ENCODE measurements at regions not wholly inside any gene's neighbourhood (a gene's known extent, or its start where the extent isn't known, plus 50 kb on each side); places are given as distances from the start of the nearest gene placed in this dataset.

DNA sequence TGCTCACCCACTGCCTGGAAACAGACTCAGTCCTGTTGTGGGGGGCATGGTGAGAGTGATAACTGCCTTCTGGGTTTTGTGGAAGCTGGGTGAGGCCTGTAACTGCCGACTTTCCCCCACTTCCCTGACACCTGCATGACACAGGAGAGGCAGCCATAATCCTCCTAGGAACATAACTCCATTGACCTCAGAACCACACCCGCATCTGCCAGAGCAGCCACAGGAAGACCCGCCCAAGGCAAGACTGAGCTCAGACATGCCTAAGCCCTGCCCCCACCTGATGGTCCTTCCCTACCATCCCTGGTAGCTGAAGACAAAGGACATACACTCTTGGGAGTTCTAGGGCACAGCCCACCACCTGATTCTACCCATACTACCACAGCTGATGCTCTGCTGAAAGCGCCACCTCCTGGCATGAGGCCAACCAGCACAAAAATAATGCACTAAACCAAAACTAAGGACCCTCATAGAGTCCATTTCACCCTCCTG lies 326.7 kb downstream of the RBM26 start:
- CTCF ChIA-PET = no interaction called here

DNA sequence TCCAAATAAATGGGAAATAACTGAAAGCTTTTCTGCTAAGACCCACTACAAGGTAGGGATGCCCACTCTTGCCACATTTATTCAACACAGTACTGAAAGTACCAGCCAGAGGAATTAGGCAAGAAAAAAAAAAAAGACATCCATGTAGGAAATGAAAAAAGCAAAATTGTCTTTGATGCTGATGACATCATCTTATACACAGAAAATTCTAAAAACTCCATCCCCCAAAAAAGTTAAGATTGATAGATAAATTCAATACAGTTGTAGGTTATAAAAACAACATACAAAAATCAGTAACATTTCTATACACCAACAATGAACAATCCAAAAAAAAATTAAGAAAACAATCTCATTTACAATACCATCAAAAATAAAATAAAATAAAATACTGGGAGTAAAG lies 330.4 kb downstream of the RBM26 start:
- H3K36me3 ChIP-seq (replicated peaks in 1 of 2; ENCODE audit: control insufficient read depth in 1 of 2, insufficient read depth in 2 of 2, low read length in 1 of 2) = no peaks in the 10 kb centered on the region
- no peak overlapping the region for H3K4me2 ChIP-seq
- TF ChIP-seq GABPA (IDR thresholded peaks at IDR 0.05; ENCODE audit: low read depth) = no peak
- TF ChIP-seq FOSL2 (IDR thresholded peaks at IDR 0.05; ENCODE audit: borderline replicate concordance, low read depth) = no peak
- H4K20me1 ChIP-seq (ENCODE audit: insufficient read depth) = no peaks in the 10 kb centered on the region
- H3K9me2 ChIP-seq = no peaks in the 10 kb centered on the region
- H3K9ac ChIP-seq = no peak overlapping the region
- H2AFZ ChIP-seq (ENCODE audit: low read depth) = no peak overlapping the region
- no peaks in the 10 kb centered on the region for H3K79me2 ChIP-seq (ENCODE audit: insufficient read depth)
- H3F3A ChIP-seq (replicated peaks; ENCODE audit: insufficient read depth) = no peaks in the 10 kb centered on the region
- H3K4me3 ChIP-seq (ENCODE audit: low read depth in 2 of 2, low read length in 1 of 2) = no peak overlapping the region
- H3K4me1 ChIP-seq (ENCODE audit: control insufficient read depth in 1 of 2, insufficient read depth in 2 of 2, low read depth in 1 of 2, low read length in 1 of 2) = no peaks in the 10 kb centered on the region; a peak in 1 of 4 replicates
- ChIA-PET CTCF (no interaction called here), POLR2A (no interaction called here)
- no peaks in the 10 kb centered on the region for H3K27me3 ChIP-seq (ENCODE audit: insufficient read depth)
- no peak for DNase-seq
- no peaks in the 10 kb centered on the region for H3K9me3 ChIP-seq
- no peak overlapping the region for H3K27ac ChIP-seq (ENCODE audit: low read depth in 2 of 2, low read length in 1 of 2)

More for the DNA sequence above, 326.7 kb downstream of the RBM26 start:
- H3K9ac ChIP-seq = no peak overlapping the region
- H3K27me3 ChIP-seq (ENCODE audit: insufficient read depth) = no peaks in the 10 kb centered on the region
- TF ChIP-seq RFX5 (IDR thresholded peaks at IDR 0.05; ENCODE audit: low read length) (no peak), FOXJ3 (CRISPR knock-in tag; IDR thresholded peaks at IDR 0.05) (no peak)
- no peaks in the 10 kb centered on the region; a peak in 1 of 4 replicates for H3K4me1 ChIP-seq (ENCODE audit: control insufficient read depth in 1 of 2, insufficient read depth in 2 of 2, low read depth in 1 of 2, low read length in 1 of 2)
- no peaks in the 10 kb centered on the region for H3K79me2 ChIP-seq (ENCODE audit: insufficient read depth)
- no peak overlapping the region for H2AFZ ChIP-seq (ENCODE audit: low read depth)
- no peak overlapping the region for H3K27ac ChIP-seq (ENCODE audit: low read depth in 2 of 2, low read length in 1 of 2)
- DNase-seq = no peak
- no peaks in the 10 kb centered on the region for H3K36me3 ChIP-seq (replicated peaks in 1 of 2; ENCODE audit: control insufficient read depth in 1 of 2, insufficient read depth in 2 of 2, low read length in 1 of 2)
- POLR2A ChIA-PET = no interaction called here
- H3K4me3 ChIP-seq (ENCODE audit: low read depth in 2 of 2, low read length in 1 of 2) = no peak overlapping the region
- H3K4me2 ChIP-seq = no peak overlapping the region
- H4K20me1 ChIP-seq (ENCODE audit: insufficient read depth) = no peaks in the 10 kb centered on the region
- H3F3A ChIP-seq (replicated peaks; ENCODE audit: insufficient read depth) = no peaks in the 10 kb centered on the region
- H3K9me3 ChIP-seq = no peaks in the 10 kb centered on the region
- 86% methylated on average over 1 of the region's 4 CpGs for whole genome bisulfite sequencing (ENCODE audit: low lambda C conversion rate)
- no peaks in the 10 kb centered on the region for H3K9me2 ChIP-seq

DNA sequence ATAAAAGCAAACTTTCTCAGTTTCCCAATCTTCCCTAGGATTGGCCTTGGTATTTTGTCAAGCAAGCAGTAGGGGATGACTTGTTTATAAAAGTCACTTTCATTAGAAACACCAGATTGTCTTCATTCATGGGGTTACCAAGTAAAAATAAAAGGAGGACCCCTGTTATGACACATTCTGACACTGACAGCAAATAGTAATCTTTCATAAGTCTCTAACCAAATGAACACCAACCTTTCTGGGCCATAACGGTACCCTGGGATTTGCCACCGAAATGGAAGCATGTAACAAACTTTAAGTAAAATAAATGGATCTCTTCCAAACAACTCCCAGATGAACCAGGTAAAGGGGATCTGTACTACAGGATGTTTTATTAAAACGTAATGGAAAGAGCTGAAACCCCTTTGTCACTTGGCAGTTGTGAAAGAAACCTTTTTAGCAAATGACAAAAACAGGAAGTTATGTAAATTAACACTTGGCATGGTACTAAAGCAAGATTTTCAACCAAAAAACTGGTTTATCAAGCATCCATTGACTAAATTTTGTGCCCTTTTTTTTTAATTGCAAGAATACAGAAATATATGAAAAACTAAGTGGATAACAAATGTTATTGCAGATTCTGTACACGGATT lies 335.6 kb downstream of the RBM26 start:
- H3K27ac ChIP-seq (ENCODE audit: low read depth in 2 of 2, low read length in 1 of 2) = no peak overlapping the region
- no peaks in the 10 kb centered on the region for H3K4me1 ChIP-seq (ENCODE audit: control insufficient read depth in 1 of 2, insufficient read depth in 2 of 2, low read depth in 1 of 2, low read length in 1 of 2)
- no peaks in the 10 kb centered on the region for H3K9me2 ChIP-seq
- 19% methylated on average over 4 of the region's 4 CpGs for WGBS (ENCODE audit: low lambda C conversion rate)
- no peaks in the 10 kb centered on the region for H4K20me1 ChIP-seq (ENCODE audit: insufficient read depth)
- no peak overlapping the region for H3K4me2 ChIP-seq
- ChIA-PET POLR2A (no interaction called here), CTCF (interaction anchor here (1.7 kb wide), 1 partner anchor 10 kb away, joined by 6 read pairs; no protein-coding TSS in a partner anchor)
- H3K4me3 ChIP-seq (ENCODE audit: low read depth in 2 of 2, low read length in 1 of 2) = no peak overlapping the region
- no peaks in the 10 kb centered on the region for H3K27me3 ChIP-seq (ENCODE audit: insufficient read depth)
- no peaks in the 10 kb centered on the region for H3K79me2 ChIP-seq (ENCODE audit: insufficient read depth)
- TF ChIP-seq NRF1 (IDR thresholded peaks at IDR 0.05; ENCODE audit: low read depth, low read length) (no peak), TCF12 (IDR thresholded peaks at IDR 0.05) (no peak), NFIC (IDR thresholded peaks at IDR 0.05; ENCODE audit: borderline replicate concordance) (no peak), ELF1 (IDR thresholded peaks at IDR 0.05) (no peak)
- TF ChIP-seq, protein P1, sequence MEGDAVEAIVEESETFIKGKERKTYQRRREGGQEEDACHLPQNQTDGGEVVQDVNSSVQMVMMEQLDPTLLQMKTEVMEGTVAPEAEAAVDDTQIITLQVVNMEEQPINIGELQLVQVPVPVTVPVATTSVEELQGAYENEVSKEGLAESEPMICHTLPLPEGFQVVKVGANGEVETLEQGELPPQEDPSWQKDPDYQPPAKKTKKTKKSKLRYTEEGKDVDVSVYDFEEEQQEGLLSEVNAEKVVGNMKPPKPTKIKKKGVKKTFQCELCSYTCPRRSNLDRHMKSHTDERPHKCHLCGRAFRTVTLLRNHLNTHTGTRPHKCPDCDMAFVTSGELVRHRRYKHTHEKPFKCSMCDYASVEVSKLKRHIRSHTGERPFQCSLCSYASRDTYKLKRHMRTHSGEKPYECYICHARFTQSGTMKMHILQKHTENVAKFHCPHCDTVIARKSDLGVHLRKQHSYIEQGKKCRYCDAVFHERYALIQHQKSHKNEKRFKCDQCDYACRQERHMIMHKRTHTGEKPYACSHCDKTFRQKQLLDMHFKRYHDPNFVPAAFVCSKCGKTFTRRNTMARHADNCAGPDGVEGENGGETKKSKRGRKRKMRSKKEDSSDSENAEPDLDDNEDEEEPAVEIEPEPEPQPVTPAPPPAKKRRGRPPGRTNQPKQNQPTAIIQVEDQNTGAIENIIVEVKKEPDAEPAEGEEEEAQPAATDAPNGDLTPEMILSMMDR (IDR thresholded peaks at IDR 0.05) = no peak
- TF ChIP-seq, protein P2, sequence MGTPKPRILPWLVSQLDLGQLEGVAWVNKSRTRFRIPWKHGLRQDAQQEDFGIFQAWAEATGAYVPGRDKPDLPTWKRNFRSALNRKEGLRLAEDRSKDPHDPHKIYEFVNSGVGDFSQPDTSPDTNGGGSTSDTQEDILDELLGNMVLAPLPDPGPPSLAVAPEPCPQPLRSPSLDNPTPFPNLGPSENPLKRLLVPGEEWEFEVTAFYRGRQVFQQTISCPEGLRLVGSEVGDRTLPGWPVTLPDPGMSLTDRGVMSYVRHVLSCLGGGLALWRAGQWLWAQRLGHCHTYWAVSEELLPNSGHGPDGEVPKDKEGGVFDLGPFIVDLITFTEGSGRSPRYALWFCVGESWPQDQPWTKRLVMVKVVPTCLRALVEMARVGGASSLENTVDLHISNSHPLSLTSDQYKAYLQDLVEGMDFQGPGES (IDR thresholded peaks at IDR 0.05; ENCODE audit: low read depth, low read length) = no peak
- no peak overlapping the region for H2AFZ ChIP-seq (ENCODE audit: low read depth)
- H3K9ac ChIP-seq = no peak overlapping the region
- no peak for DNase-seq
- no peaks in the 10 kb centered on the region for H3K36me3 ChIP-seq (replicated peaks in 1 of 2; ENCODE audit: control insufficient read depth in 1 of 2, insufficient read depth in 2 of 2, low read length in 1 of 2)
- H3F3A ChIP-seq (replicated peaks; ENCODE audit: insufficient read depth) = no peaks in the 10 kb centered on the region
- no peaks in the 10 kb centered on the region for H3K9me3 ChIP-seq

Data from SK-N-SH (cell line).